GM12864 (cell line): ENCODE measurements at regions not wholly inside any gene's neighbourhood (a gene's known extent, or its start where the extent isn't known, plus 50 kb on each side); places are given as distances from the start of the nearest gene placed in this dataset.
"Not testable (repeated sequence)": the region's sequence is repeated elsewhere in the genome, so short reads cannot be mapped to it uniquely, and the experiment has no call there.

Experiments used
- DNase-seq: peaks from one replicate; pipeline ENCODE4 v3.0.0-alpha.2; 2011; ENCODE audit warnings: low read depth
- H3K4me3 ChIP-seq: 2 replicates; pipeline ENCODE4 v1.5.1; 2011; ENCODE audit warnings: mild to moderate bottlenecking, low read depth, low read length, control low read depth
- CTCF ChIP-seq: IDR thresholded peaks from 2 replicates; pipeline ENCODE4 v1.5.1; 2011; ENCODE audit warnings: low read depth, mild to moderate bottlenecking, moderate library complexity, low read length, control low read depth, inconsistent platforms; ENCODE audit errors: missing control alignments

- no peak for DNase-seq
- no peak overlapping the region for H3K4me3 ChIP-seq
- TF ChIP-seq CTCF = no peak
Observed at GRCh38 chr7:76129366-76129765, 72.3 kb upstream of the SRRM3 start.

DNA sequence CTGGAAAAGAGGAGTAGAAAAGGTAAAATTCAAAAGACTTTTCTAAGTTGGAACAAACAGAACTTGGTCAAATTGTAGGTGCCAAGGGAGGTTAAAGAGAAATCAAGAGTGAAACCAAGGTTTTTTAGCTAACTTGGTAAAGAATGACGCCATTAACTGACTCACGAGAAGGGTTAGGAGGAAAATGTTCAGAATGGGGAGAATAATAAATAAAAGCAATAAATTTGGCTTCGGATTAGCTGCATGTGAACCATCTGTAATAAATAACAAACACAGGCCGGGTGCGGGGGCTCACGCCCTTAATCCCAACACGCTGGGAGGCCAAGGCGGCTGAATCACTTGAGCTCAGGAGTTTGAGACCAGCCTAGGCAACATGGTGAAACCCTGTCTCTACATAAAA, 71.9 kb upstream of the SRRM3 start:
- TF ChIP-seq CTCF = no peak
- DNase-seq = no peak
- H3K4me3 ChIP-seq = no peak overlapping the region

DNA sequence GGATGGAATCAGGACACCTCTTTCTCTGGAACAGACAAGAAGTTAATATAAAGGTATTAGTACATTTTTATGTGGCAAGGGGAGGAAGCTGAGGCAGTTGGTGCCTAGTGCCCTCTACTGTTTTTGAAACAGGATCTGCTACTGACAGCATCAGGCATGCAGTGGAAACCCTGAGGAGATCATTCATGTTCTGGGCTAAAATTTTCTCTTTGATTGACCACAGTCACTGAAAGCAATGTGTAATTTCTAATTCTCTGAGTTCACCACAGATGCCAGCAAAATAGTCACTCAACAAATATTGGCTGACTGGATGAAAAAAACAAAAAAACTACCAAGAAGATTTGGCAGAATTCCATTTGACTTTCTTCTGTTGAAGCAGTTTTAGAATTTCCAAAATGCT, 71.0 kb upstream of the SRRM3 start:
- TF ChIP-seq CTCF = peak; percentile 24
- DNase-seq, H3K4me3 ChIP-seq: not testable (repeated sequence)

- not testable (repeated sequence) for DNase-seq, H3K4me3 ChIP-seq
Observed at GRCh38 chr7:76131887-76132286, 69.8 kb upstream of the SRRM3 start.

DNA sequence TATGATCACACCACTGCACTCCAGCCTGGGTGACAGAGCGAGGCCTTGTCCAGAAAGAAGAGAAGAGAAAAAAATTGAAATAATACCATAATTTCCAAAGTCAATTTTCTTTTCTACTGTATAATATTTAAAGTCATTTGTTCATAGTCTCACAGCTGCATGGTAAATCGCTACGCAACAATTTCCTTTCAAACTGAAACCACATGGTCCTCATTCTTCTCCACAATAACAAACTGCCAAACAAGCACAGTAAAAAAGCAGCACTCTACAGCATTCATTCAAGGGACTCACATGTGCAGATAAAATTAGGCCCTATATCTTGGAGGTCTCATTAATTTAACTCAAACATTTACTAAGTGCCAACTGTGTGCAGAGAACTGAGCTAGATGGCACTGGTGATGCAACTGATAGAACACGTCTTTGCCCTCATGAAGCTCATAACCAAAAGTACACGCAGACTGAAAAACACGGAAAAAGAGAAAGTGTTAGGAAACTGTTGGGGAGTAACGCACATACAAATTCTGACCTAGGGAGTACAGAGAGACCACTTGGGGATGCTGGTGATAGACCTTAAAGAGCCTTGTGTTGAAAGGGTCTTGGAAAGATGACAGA, 68.4 kb upstream of the SRRM3 start:
- no peak overlapping the region for H3K4me3 ChIP-seq
- no peak for TF ChIP-seq CTCF
- no peak for DNase-seq

DNA sequence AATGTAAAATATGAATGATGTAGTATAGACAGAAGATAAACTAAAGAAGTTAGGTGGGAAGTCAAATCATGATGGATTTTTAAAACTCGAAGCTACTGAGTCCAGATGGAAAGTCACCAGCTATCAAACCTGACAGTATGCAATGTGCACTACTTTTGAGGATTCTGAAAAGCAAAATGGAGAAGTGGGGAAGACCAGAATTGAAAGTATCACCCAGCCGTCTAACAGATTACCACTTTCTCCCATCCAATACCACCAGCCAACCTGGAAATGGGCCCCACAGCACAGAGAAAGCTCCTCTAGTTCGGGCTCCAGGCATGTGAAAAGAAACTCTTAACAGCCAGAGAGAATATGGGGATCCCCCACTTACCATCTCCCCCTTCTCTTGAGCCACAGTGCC, 67.9 kb upstream of the SRRM3 start:
- TF ChIP-seq CTCF = no peak
- H3K4me3 ChIP-seq = no peak overlapping the region
- DNase-seq = no peak

- H3K4me3 ChIP-seq, DNase-seq: not testable (repeated sequence)
Observed at GRCh38 chr7:76135263-76135662, 66.4 kb upstream of the SRRM3 start.

DNA sequence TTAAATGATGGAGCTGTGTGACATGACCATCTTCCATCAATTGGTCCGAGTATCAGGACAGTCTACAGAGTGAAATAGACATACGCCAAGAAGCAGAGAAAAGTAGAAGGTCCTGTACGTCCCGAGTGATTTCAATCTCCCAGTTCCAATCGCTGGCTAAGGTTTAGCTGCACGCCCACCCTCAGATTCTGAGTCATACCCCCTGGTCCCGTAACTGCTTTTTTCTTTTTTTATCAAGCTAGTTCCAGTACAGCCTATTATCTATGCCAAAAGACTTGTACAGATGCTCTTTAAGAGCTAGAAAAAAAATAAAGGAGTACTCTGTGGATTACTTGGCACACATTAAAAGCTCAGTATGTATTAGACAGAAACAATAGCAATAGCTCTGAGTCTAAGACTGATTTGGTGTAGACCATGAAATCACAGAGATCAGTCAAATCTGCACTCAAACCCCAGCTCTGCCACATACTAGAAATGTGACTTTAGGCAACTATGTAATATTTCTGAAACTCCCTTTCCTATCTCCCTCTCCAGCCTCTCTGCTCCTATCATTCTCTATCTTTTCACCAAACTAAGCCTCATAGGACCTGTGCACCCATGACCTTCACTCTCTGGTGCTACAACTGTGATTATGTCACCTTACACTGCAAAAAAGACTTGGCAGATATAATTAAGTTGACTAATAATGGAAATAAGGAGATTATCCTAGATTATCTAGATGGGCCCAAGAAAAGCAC, 63.0 kb upstream of the SRRM3 start:
- H3K4me3 ChIP-seq, DNase-seq: not testable (repeated sequence)
